Neural progenitor cell (in vitro differentiated cells): ENCODE measurements at regions not wholly inside any gene's neighbourhood (a gene's known extent, or its start where the extent isn't known, plus 50 kb on each side); places are given as distances from the start of the nearest gene placed in this dataset.

ENCODE experiments used
- DNase-seq: peaks from one replicate; pipeline ENCODE4 v3.0.0-alpha.2; 2016; ENCODE audit warnings: low spot score
- H2AFZ ChIP-seq: fragments of 200-600 bp; sonication (generic); replicated peaks from 2 replicates; pipeline ENCODE4 v1.6.1; 2016; ENCODE audit warnings: antibody characterized with exemption
- H3F3A ChIP-seq: fragments of 200-600 bp; sonication (generic); 2 replicates; pipeline ENCODE4 v1.6.1; 2016; ENCODE audit warnings: antibody characterized with exemption, low read depth
- H3K27ac ChIP-seq: fragments of 200-600 bp; sonication (generic); 2 replicates; pipeline ENCODE4 v1.5.1; 2016; ENCODE audit warnings: mild to moderate bottlenecking
- H3K27me3 ChIP-seq: fragments of 200-600 bp; sonication (generic); 2 replicates; pipeline ENCODE4 v1.6.1; 2016; ENCODE audit warnings: mild to moderate bottlenecking, moderate library complexity
- H3K36me3 ChIP-seq: fragments of 200-600 bp; sonication (generic); 2 replicates; pipeline ENCODE4 v1.5.1; 2016
- H3K4me1 ChIP-seq: fragments of 200-600 bp; sonication (generic); 2 replicates; pipeline ENCODE4 v1.6.1; 2016; ENCODE audit warnings: mixed run types
- H3K4me2 ChIP-seq: fragments of 200-600 bp; sonication (generic); 2 replicates; pipeline ENCODE4 v1.6.1; 2016
- H3K4me3 ChIP-seq: fragments of 200-600 bp; sonication (generic); 2 replicates; pipeline ENCODE4 v1.5.1; 2016
- H3K79me2 ChIP-seq: fragments of 200-600 bp; sonication (generic); 2 replicates; pipeline ENCODE4 v1.6.1; 2016; ENCODE audit warnings: low read depth
- H3K9ac ChIP-seq: fragments of 200-600 bp; sonication (generic); 2 replicates; pipeline ENCODE4 v1.6.1; 2016
- H3K9me3 ChIP-seq: fragments of 200-600 bp; sonication (generic); 2 replicates; pipeline ENCODE4 v1.5.1; 2016; ENCODE audit warnings: low read depth
- H4K20me1 ChIP-seq: fragments of 200-600 bp; sonication (generic); 2 replicates; pipeline ENCODE4 v1.6.1; 2016; ENCODE audit warnings: low read depth
- H3K27ac Mint-ChIP-seq: 3 replicates; pipeline ENCODE4 v1.8.0; 2021; ENCODE audit warnings: mixed read lengths
- H3K27me3 Mint-ChIP-seq: 2 replicates; pipeline ENCODE4 v1.8.0; 2022; ENCODE audit warnings: low read depth, mild to moderate bottlenecking, inconsistent platforms, moderate library complexity, mixed read lengths; ENCODE audit not compliant: insufficient read depth
- H3K36me3 Mint-ChIP-seq: 3 replicates; pipeline ENCODE4 v1.8.0; 2021; ENCODE audit warnings: mixed read lengths
- H3K4me1 Mint-ChIP-seq: 3 replicates; pipeline ENCODE4 v1.8.0; 2021; ENCODE audit warnings: mixed read lengths
- H3K4me3 Mint-ChIP-seq: 3 replicates; pipeline ENCODE4 v1.8.0; 2021; ENCODE audit warnings: mild to moderate bottlenecking, moderate library complexity, mixed read lengths
- H3K9me3 Mint-ChIP-seq: 3 replicates; pipeline ENCODE4 v1.8.0; 2020; ENCODE audit warnings: mixed read lengths
- EZH2 ChIP-seq: fragments of 200-600 bp; sonication (generic); IDR thresholded peaks from 2 replicates; pipeline ENCODE4 v1.6.1; 2017; ENCODE audit warnings: antibody characterized with exemption, mild to moderate bottlenecking, moderate library complexity
- EZH2phosphoT487 ChIP-seq: fragments of 200-600 bp; sonication (generic); IDR thresholded peaks from 2 replicates; pipeline ENCODE4 v1.6.1; 2017; ENCODE audit warnings: antibody characterized with exemption
- TF ChIP-seq, protein P1 (sequence below): fragments of 200-600 bp; sonication (generic); IDR thresholded peaks from 2 replicates; pipeline ENCODE4 v1.5.1; 2017; ENCODE audit warnings: antibody characterized with exemption, mild to moderate bottlenecking

DNA sequence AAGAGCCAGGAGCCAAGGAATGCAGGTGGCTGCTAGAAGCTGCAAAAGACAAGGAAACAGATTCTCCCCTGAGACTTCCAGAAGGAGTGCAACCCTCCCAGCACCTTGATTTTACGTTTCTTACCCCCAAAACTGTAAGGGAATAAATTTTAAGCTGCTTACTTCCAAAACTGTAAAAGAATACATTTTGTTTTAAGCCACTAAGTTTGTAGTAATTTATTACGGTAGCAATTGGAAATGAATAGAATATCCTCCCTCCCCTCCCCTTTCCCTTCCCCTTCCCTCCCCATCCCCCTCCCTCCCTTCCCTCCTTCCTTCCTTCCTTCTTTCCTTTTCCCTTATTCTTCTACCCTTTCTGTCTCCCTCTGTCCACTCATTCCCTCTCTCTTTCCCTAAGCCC lies 203.7 kb upstream of the CFAP20DC start:
- no peak overlapping the region for H3K4me3 Mint-ChIP-seq
- H3K27ac Mint-ChIP-seq = no peak overlapping the region

GRCh38 chr3:59251869-59252268 lies 202.0 kb upstream of the CFAP20DC start:
- no peaks in the 10 kb centered on the region for H3F3A ChIP-seq
- no peaks in the 10 kb centered on the region for H3K9me3 ChIP-seq
- Mint-ChIP-seq H3K9me3 (no peaks in the 10 kb centered on the region), H3K4me3 (no peak overlapping the region), H3K27me3 (peaks cover 2% of the 10 kb centered on the region), H3K4me1 (peaks cover 13% of the 10 kb centered on the region), H3K27ac (no peak overlapping the region), H3K36me3 (no peaks in the 10 kb centered on the region)
- no peaks in the 10 kb centered on the region for H3K36me3 ChIP-seq
- DNase-seq = no peak
- H3K79me2 ChIP-seq = no peaks in the 10 kb centered on the region
- no peaks in the 10 kb centered on the region for H3K27me3 ChIP-seq
- H4K20me1 ChIP-seq = no peaks in the 10 kb centered on the region
- H3K4me2 ChIP-seq = no peak overlapping the region
- no peak overlapping the region for H3K4me3 ChIP-seq
- no peak overlapping the region for H2AFZ ChIP-seq
- H3K4me1 ChIP-seq = peaks cover 12% of the 10 kb centered on the region
- H3K9ac ChIP-seq = no peak overlapping the region
- TF ChIP-seq EZH2 (no peak), EZH2phosphoT487 (no peak)
- TF ChIP-seq, protein P1, sequence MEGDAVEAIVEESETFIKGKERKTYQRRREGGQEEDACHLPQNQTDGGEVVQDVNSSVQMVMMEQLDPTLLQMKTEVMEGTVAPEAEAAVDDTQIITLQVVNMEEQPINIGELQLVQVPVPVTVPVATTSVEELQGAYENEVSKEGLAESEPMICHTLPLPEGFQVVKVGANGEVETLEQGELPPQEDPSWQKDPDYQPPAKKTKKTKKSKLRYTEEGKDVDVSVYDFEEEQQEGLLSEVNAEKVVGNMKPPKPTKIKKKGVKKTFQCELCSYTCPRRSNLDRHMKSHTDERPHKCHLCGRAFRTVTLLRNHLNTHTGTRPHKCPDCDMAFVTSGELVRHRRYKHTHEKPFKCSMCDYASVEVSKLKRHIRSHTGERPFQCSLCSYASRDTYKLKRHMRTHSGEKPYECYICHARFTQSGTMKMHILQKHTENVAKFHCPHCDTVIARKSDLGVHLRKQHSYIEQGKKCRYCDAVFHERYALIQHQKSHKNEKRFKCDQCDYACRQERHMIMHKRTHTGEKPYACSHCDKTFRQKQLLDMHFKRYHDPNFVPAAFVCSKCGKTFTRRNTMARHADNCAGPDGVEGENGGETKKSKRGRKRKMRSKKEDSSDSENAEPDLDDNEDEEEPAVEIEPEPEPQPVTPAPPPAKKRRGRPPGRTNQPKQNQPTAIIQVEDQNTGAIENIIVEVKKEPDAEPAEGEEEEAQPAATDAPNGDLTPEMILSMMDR = no peak
- H3K27ac ChIP-seq = no peak overlapping the region

More for the DNA sequence above, 203.7 kb upstream of the CFAP20DC start:
- Histone ChIP-seq H4K20me1 (no peaks in the 10 kb centered on the region), H3K36me3 (no peaks in the 10 kb centered on the region), H3F3A (no peaks in the 10 kb centered on the region), H3K4me2 (no peak overlapping the region), H3K27me3 (no peaks in the 10 kb centered on the region), H3K4me1 (peaks cover 12% of the 10 kb centered on the region), H3K4me3 (no peak overlapping the region), H3K27ac (no peak overlapping the region), H2AFZ (no peak overlapping the region), H3K79me2 (no peaks in the 10 kb centered on the region), H3K9ac (no peak overlapping the region), H3K9me3 (no peaks in the 10 kb centered on the region)
- Mint-ChIP-seq H3K9me3 (no peaks in the 10 kb centered on the region), H3K27me3 (peaks cover 2% of the 10 kb centered on the region), H3K36me3 (no peaks in the 10 kb centered on the region), H3K4me1 (peaks cover 13% of the 10 kb centered on the region)
- DNase-seq = no peak
- TF ChIP-seq EZH2 = no peak
- TF ChIP-seq EZH2phosphoT487 = no peak
- TF ChIP-seq, protein P1 = no peak

- Histone ChIP-seq H3K4me2 (no peak overlapping the region), H3K27me3 (no peaks in the 10 kb centered on the region), H3K36me3 (no peaks in the 10 kb centered on the region), H4K20me1 (no peaks in the 10 kb centered on the region), H2AFZ (no peak overlapping the region), H3K27ac (no peak overlapping the region), H3K4me3 (no peak overlapping the region), H3K9ac (no peak overlapping the region), H3K9me3 (no peaks in the 10 kb centered on the region), H3K79me2 (no peaks in the 10 kb centered on the region), H3F3A (no peaks in the 10 kb centered on the region), H3K4me1 (peaks cover 23% of the 10 kb centered on the region)
- peaks cover 24% of the 10 kb centered on the region for H3K4me1 Mint-ChIP-seq
- H3K27ac Mint-ChIP-seq = no peak overlapping the region
- TF ChIP-seq, protein P1 = no peak
- no peak for TF ChIP-seq EZH2phosphoT487
- TF ChIP-seq EZH2 = no peak
- H3K4me3 Mint-ChIP-seq = no peak overlapping the region
- no peaks in the 10 kb centered on the region for H3K9me3 Mint-ChIP-seq
- H3K36me3 Mint-ChIP-seq = no peaks in the 10 kb centered on the region
- no peak for DNase-seq
- H3K27me3 Mint-ChIP-seq = peaks cover 2% of the 10 kb centered on the region
Measured at GRCh38 chr3:59250600-59250999, 200.8 kb upstream of the CFAP20DC start.
